T-helper 1 cell treated with Interleukin-12 subunit alpha and Interleukin-12 subunit beta and Interleukin-4 antibody, amounts not matched to agents 30 μg/mL and 1 μg/mL, for 36 hours (primary cell): ENCODE measurements at regions not wholly inside any gene's neighbourhood (a gene's known extent, or its start where the extent isn't known, plus 50 kb on each side); places are given as distances from the start of the nearest gene placed in this dataset.

Experiments
- H3K27ac Mint-ChIP-seq: one replicate; pipeline ENCODE4 v1.8.0; 2021; ENCODE audit warnings: mild to moderate bottlenecking, mixed read lengths
- H3K27me3 Mint-ChIP-seq: one replicate; pipeline ENCODE4 v1.8.0; 2021; ENCODE audit warnings: low read depth, mixed read lengths
- H3K36me3 Mint-ChIP-seq: one replicate; pipeline ENCODE4 v1.8.0; 2021; ENCODE audit warnings: low read depth, mixed read lengths
- H3K4me1 Mint-ChIP-seq: one replicate; pipeline ENCODE4 v1.8.0; 2021; ENCODE audit warnings: low read depth, mixed read lengths
- H3K4me3 Mint-ChIP-seq: one replicate; pipeline ENCODE4 v1.8.0; 2021; ENCODE audit warnings: mild to moderate bottlenecking, moderate library complexity, mixed read lengths
- H3K9me3 Mint-ChIP-seq: one replicate; pipeline ENCODE4 v1.8.0; 2021; ENCODE audit warnings: mixed read lengths

DNA sequence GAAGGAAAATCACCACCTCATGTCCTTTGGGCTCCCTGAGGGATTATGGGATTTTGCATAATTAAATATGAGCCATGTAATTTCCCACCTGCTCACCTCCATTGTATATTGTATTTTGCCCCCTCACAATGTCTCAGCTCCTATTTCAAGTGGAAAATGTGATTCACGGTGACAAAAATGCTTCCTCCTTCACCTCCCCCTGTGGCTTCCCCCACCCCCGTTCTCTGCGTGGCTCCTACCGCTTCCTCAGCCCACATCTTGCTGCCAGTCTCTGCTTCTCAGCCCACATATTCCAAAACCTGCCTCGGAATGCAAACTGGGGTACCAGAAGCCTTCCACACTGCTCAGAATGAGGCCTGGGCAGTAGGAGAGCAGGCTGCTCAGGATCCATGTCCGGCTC, 394.5 kb upstream of the C16orf82 start:
- H3K27me3 Mint-ChIP-seq: no peaks in the 10 kb centered on the region
- no peaks in the 10 kb centered on the region for H3K36me3 Mint-ChIP-seq
- peaks cover 20% of the 10 kb centered on the region for H3K9me3 Mint-ChIP-seq
- peaks cover 9% of the 10 kb centered on the region for H3K4me1 Mint-ChIP-seq
- peak overlapping the region; percentile 56 for H3K27ac Mint-ChIP-seq
- no peak overlapping the region for H3K4me3 Mint-ChIP-seq

DNA sequence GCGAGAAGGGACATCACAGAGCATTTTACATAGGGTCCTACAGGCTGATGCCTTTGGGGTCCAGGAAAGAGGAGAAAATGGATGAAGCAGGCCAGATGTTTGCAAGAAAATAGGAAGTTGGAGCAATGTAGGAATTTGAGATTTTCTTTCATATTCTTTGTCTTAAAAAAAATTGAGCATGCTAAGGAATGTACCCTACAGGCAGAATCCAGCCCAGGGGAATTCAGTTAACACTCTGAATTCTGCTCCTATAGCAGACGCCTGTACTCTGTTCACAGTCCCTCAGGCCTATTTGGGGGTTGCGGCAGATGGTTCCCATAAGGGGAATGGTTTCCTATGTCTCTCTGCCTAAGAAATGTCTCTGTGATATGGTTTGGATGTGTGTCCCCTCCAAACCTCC, 393.7 kb upstream of the C16orf82 start:
- Mint-ChIP-seq H3K36me3 (no peaks in the 10 kb centered on the region), H3K27ac (no peak overlapping the region), H3K4me3 (no peak overlapping the region), H3K27me3 (no peaks in the 10 kb centered on the region), H3K9me3 (peaks cover 20% of the 10 kb centered on the region), H3K4me1 (peaks cover 9% of the 10 kb centered on the region)

DNA sequence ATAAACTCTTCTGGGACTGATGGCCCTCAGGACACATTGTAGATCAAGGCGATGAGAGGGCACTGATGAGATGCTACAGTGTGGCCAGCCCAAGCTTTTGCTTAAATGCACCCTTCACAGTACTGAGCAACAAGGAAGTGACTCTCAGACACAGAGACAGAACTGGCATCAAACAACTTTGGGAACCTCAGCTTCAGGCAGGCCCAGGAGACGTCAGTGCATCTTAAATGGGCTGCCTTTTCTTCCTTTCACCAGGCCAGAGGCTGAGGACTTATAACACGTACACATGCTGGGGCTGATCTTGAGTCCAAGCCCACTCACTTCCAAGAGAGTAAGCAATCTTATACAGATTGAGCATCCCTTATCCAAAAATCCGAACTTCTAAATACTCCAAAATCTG, 386.1 kb upstream of the C16orf82 start:
- Mint-ChIP-seq H3K27ac (no peak overlapping the region), H3K27me3 (no peaks in the 10 kb centered on the region), H3K36me3 (no peaks in the 10 kb centered on the region), H3K9me3 (peaks cover 2% of the 10 kb centered on the region), H3K4me1 (no peaks in the 10 kb centered on the region), H3K4me3 (no peak overlapping the region)

DNA sequence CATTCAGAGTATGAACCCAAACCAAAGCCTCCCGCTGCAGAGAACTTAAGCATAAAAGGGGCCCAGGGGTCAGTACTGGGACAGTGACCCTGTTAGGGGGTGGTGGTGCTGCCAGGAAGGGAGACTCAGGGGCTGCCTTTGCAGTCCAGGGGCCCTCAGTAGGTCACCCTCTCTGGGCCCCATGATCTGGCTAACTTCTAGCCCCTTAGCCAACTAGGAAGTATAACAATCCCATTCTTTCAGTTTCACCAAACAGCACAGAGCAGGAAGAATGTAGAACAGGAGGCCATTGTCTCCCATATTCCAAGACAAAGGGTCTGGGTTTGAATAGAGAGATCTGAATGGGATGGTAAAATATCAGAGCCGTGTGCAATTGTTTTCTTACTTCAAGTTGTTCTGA, 378.6 kb upstream of the C16orf82 start:
- no peaks in the 10 kb centered on the region for H3K27me3 Mint-ChIP-seq
- H3K27ac Mint-ChIP-seq: no peak overlapping the region
- no peak overlapping the region for H3K4me3 Mint-ChIP-seq
- no peaks in the 10 kb centered on the region for H3K36me3 Mint-ChIP-seq
- H3K9me3 Mint-ChIP-seq: peaks cover 3% of the 10 kb centered on the region
- no peaks in the 10 kb centered on the region for H3K4me1 Mint-ChIP-seq

DNA sequence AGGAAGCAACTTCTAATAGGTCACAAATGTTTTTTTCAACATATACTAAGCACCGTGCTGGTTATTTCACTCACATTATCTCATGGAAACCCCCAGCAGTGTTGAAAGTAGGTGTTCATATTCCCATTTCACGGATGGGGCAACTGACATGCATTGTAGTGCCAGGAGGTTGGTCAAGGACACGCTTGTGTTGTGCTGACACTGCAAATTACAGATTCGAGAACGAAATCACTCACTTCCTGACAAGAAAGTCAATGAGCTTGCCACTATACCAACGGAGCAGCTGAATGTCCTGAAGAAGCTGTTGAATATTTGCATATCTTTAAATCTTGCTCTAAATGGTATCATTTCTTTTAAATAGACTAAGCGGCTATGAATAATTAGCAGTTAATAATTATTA, 378.0 kb upstream of the C16orf82 start:
- no peaks in the 10 kb centered on the region for H3K36me3 Mint-ChIP-seq
- no peak overlapping the region for H3K4me3 Mint-ChIP-seq
- no peaks in the 10 kb centered on the region for H3K27me3 Mint-ChIP-seq
- H3K27ac Mint-ChIP-seq: no peak overlapping the region
- H3K4me1 Mint-ChIP-seq: no peaks in the 10 kb centered on the region
- H3K9me3 Mint-ChIP-seq: peaks cover 3% of the 10 kb centered on the region

DNA sequence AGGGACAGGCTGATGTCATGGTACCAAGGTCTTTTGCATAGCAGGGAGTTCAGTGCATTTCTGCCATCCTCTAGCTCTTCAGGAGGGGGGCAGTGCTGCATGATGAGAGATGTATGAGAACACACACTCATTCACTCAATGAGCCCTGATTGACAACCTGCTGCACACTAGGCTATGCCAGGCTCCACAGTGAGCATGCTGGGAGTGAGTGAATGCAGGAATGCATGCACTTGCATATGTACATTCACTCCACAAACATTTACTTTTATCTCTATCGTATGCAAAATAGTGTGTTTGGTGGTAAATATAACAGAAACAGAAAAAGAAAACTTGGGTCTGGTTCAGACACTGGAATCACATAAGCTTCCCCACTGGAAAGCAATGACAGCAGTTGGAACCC, 374.1 kb upstream of the C16orf82 start:
- Mint-ChIP-seq H3K27me3 (no peaks in the 10 kb centered on the region), H3K9me3 (peaks cover 6% of the 10 kb centered on the region), H3K4me3 (no peak overlapping the region), H3K27ac (no peak overlapping the region), H3K4me1 (no peaks in the 10 kb centered on the region), H3K36me3 (no peaks in the 10 kb centered on the region)

DNA sequence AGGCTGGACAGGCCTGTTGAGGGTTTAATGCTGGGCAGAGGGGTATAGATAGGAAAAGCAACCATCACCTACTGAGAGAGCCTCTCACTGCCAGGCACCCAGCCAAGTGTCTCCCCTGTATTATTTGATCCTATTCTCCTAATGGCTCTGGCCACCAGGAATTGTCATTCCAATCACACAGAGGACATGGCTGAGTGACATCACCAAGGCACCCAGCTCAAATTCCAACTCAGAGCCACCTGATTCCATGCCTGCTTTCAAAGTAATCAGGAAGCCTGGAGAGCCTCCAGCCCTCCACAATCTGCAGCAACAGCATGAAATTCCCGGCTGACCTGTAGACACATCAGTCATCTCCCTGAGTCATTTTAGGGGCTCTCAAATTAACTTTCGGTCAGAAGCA, 368.9 kb upstream of the C16orf82 start:
- Mint-ChIP-seq H3K27ac (no peak overlapping the region), H3K4me1 (no peaks in the 10 kb centered on the region), H3K4me3 (no peak overlapping the region), H3K36me3 (no peaks in the 10 kb centered on the region), H3K27me3 (peaks cover 3% of the 10 kb centered on the region), H3K9me3 (peaks cover 13% of the 10 kb centered on the region)

DNA sequence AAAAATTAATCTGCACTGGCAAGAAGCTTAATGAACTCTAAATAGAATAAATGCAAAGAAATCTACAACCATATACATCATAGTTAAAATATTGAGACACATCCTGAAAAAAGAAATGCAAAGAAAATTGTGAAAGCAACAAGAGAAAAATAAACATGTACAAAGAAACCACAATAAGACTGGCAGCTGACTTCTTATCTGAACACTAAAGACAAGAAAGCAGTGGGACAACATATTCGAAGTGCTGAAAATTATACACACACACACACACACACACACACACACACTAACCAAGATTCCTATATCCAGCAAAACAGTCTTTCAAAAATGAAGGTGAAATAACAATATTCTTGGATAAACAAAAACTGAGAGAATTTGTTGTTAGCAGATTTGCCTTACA, 366.5 kb upstream of the C16orf82 start:
- Mint-ChIP-seq H3K27ac (no peak overlapping the region), H3K9me3 (peaks cover 13% of the 10 kb centered on the region), H3K4me1 (no peaks in the 10 kb centered on the region), H3K36me3 (no peaks in the 10 kb centered on the region), H3K4me3 (no peak overlapping the region), H3K27me3 (peaks cover 7% of the 10 kb centered on the region)

DNA sequence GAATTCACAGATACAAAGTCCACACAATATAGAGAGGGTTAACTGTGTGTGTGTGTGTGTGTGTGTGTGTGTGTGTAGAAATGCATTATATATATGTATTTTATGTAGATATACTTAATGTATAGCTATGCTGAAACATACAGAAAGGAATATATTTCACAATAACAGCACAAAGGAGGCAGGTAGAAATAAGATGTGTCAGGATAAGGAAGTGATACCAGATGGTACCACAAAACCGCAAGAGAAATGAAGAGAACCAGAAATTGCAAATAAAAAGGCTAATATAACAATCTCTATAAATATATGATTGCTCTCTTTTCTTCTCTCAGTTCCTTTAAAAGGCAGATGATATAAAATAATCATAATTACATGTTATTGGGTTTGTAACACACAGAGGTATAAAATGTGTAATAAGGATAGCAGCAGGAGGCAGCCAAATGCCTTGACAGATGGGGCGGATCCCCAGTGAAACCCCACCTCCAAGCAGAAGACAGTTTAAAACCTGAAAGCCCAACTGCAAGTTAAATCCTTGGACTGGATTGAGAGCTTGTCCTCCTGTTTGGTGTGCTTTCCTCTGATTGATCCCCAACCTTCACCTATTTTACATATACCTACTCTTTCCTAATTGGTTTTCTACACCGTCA, 365.4 kb upstream of the C16orf82 start:
- H3K4me3 Mint-ChIP-seq: no peak overlapping the region
- H3K9me3 Mint-ChIP-seq: peaks cover 13% of the 10 kb centered on the region
- H3K27ac Mint-ChIP-seq: no peak overlapping the region
- H3K4me1 Mint-ChIP-seq: no peaks in the 10 kb centered on the region
- peaks cover 7% of the 10 kb centered on the region for H3K27me3 Mint-ChIP-seq
- no peaks in the 10 kb centered on the region for H3K36me3 Mint-ChIP-seq

DNA sequence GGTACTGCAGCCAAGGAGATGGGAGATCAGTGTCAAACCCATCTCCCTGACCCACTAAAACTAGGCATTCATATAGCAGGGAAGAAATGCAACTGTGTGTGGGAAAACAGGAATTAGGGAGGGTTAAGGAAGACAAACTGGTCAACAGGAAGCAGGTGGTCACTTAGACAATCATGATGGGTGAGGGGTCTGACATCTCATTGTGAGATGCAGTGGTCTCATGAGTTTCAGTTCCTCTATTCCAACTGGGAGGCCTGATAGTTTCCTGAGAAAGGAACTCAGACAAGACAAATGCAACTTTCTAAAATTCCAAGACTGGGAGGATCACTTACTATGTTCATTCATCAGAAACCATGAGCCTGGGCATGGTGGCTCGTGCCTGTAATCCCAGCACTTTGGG, 361.4 kb upstream of the C16orf82 start:
- no peak overlapping the region for H3K4me3 Mint-ChIP-seq
- H3K27ac Mint-ChIP-seq: no peak overlapping the region

DNA sequence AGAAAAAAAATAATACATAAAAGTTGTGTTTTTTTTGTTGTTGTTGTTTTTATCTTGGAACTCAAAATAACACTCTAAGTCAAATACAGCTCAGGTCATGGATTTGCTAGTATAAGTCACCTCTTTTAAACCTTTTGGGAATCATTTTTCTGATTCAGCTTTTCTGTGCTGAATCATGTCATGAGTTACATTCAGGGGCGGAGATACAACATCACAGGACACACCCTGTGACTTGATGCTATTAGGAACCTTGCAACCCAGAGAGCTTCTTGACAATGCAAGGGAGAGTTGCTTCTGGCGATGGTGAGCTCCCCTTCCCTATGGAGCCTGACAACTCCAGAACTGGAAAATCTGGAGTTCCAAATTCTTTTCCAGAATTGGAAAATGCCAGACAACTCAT, 358.3 kb upstream of the C16orf82 start:
- H3K9me3 Mint-ChIP-seq: no peaks in the 10 kb centered on the region
- no peaks in the 10 kb centered on the region for H3K4me1 Mint-ChIP-seq
- no peak overlapping the region for H3K4me3 Mint-ChIP-seq
- H3K27ac Mint-ChIP-seq: no peak overlapping the region
- H3K27me3 Mint-ChIP-seq: peaks cover 9% of the 10 kb centered on the region
- no peaks in the 10 kb centered on the region for H3K36me3 Mint-ChIP-seq

More for the DNA sequence above, 361.4 kb upstream of the C16orf82 start:
- Mint-ChIP-seq H3K36me3 (no peaks in the 10 kb centered on the region), H3K9me3 (peaks cover 2% of the 10 kb centered on the region), H3K4me1 (no peaks in the 10 kb centered on the region), H3K27me3 (peaks cover 12% of the 10 kb centered on the region)

DNA sequence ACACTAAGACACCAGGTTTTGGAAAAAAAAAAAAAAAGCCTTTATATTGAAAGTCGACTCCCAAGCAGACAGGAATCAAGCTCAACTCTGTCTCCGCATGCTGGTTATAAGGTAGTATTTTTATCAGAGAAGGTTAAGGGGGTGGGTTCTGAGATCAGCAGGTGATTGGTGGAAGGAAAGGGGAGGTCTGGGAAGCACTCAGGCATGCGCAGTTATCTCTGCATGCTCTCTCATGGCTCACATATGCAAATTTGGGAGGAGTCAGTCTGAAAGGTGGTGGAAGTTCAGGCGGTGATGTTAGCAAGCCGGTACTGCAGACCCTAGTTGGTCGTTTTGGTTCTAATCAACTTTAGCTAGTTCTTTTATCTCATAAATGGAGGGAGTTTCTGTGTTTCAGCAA, 357.6 kb upstream of the C16orf82 start:
- Mint-ChIP-seq H3K27ac (no peak overlapping the region), H3K4me3 (no peak overlapping the region), H3K27me3 (peaks cover 9% of the 10 kb centered on the region), H3K4me1 (no peaks in the 10 kb centered on the region), H3K36me3 (no peaks in the 10 kb centered on the region), H3K9me3 (no peaks in the 10 kb centered on the region)

DNA sequence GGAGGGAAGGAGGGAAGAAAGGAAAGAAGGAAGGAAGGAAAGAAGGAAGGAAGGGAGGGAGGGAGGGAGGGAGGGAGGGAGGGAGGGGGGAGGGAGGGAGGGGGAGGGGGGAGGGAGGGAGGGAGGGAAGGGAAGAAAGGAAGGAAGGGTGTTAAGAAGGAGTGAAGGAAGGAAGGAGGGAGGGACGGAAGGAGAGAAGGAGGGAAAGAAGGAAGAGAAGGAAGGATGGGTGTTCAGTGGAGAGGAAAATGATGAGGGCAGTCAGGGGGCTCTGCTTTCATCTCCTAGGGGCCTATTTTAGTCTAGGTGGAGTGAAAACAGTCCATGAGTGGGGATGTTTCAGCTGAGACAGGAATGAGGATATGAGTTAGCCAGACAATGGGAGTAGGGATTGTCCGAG, 357.0 kb upstream of the C16orf82 start:
- H3K9me3 Mint-ChIP-seq: no peaks in the 10 kb centered on the region
- H3K36me3 Mint-ChIP-seq: no peaks in the 10 kb centered on the region
- H3K27ac Mint-ChIP-seq: no peak overlapping the region
- peaks cover 7% of the 10 kb centered on the region for H3K27me3 Mint-ChIP-seq
- H3K4me3 Mint-ChIP-seq: no peak overlapping the region
- H3K4me1 Mint-ChIP-seq: no peaks in the 10 kb centered on the region

DNA sequence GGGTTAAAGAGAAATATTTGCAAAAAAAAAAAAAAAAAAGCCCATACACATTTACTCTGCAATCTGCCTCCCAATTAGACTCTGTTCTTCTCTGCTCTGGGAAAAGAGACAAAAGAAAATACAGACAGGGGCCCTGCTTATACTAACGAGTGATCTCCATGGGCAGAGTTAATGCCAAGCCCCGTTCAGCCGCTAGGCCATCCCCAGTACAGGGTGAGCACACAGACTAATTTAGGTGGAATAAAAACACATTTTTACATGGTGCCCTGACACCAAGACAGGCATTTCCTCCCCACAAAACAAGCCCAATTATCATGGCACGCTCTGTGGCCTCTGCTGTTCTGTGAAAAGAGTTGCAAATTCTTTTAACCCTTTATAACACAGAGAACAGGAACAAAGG, 356.3 kb upstream of the C16orf82 start:
- H3K9me3 Mint-ChIP-seq: no peaks in the 10 kb centered on the region
- no peaks in the 10 kb centered on the region for H3K4me1 Mint-ChIP-seq
- H3K27me3 Mint-ChIP-seq: peaks cover 6% of the 10 kb centered on the region
- H3K36me3 Mint-ChIP-seq: no peaks in the 10 kb centered on the region
- H3K27ac Mint-ChIP-seq: no peak overlapping the region
- no peak overlapping the region for H3K4me3 Mint-ChIP-seq

DNA sequence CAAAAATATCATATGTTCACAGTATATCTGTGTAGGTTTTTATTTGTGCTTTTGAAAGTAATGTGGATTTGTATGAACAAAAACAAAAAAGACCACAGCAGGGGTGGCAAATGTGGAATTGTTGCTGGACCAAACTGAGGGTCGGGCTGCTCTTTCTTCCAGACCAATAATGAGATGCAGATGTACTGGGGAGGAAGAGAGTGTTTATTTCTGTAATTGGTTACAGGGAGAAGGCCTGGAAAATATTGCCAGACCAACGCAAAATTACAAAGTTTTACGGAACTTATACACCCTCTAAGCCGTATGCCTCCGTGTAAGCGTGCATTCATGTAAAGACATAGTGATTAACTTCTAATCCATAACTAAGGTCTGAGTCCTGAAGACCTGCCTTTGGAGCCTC, 353.9 kb upstream of the C16orf82 start:
- Mint-ChIP-seq H3K36me3 (no peaks in the 10 kb centered on the region), H3K27ac (no peak overlapping the region), H3K9me3 (no peaks in the 10 kb centered on the region), H3K4me3 (no peak overlapping the region), H3K27me3 (peaks cover 12% of the 10 kb centered on the region), H3K4me1 (no peaks in the 10 kb centered on the region)

DNA sequence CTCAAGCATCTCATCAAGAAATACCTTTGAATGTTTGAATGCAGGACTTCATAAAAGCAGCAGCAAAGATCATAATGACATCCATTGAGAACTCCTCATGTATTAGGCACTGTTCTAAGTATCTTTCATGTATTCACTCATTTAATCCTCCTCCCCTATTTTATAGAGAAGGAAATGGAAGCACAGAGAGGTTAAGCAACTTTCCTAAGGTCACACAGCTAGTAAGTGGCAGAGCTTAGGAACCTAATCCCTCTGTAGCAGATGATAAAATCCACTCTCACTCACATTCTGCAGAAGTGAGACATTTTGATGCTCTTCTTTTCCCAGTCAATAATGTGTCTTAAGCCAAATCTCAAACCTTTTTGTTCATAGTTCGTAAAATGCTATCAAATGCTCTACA, 350.8 kb upstream of the C16orf82 start:
- Mint-ChIP-seq H3K4me1 (no peaks in the 10 kb centered on the region), H3K27ac (no peak overlapping the region), H3K4me3 (no peak overlapping the region), H3K36me3 (no peaks in the 10 kb centered on the region), H3K9me3 (no peaks in the 10 kb centered on the region), H3K27me3 (peaks cover 6% of the 10 kb centered on the region)
